ENCODE measurements at regions not wholly inside any gene's neighbourhood (a gene's known extent, or its start where the extent isn't known, plus 50 kb on each side); places are given as distances from the start of the nearest gene placed in this dataset.

DNA sequence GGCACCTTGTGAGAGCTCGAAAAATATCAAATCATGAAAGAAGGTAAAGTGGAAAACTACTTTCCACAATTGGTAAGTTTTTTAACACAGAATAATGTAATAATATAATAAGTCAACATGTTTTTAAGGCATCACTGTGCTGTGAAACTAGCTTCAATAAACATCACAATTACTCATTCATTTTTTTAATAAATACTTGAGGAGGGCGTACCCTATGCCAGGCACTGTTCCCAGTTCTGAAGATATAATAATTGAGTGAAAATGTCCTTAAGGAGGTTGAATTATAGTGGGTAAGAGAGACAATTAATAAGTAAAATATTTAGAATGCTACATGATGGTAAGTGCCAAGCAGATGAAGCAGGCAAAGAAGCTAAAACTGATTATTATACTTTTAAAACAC is 381.4 kb downstream of the ELAVL2 start:
- no peak overlapping the region for H3K4me3 Mint-ChIP-seq (ENCODE audit: unreplicated experiment)
- no peak for DNase-seq (ENCODE audit: low spot score)
- no peak overlapping the region for H3K27ac Mint-ChIP-seq (ENCODE audit: unreplicated experiment)
- no peaks in the 10 kb centered on the region for H3K4me1 Mint-ChIP-seq (ENCODE audit: low read depth)
- H3K9me3 Mint-ChIP-seq (ENCODE audit: low read depth) = peaks cover 8% of the 10 kb centered on the region
- no peaks in the 10 kb centered on the region for H3K36me3 Mint-ChIP-seq (ENCODE audit: low read depth)
- H3K27me3 Mint-ChIP-seq (ENCODE audit: low read depth) = peaks cover 2% of the 10 kb centered on the region
- TF ChIP-seq, protein P1, sequence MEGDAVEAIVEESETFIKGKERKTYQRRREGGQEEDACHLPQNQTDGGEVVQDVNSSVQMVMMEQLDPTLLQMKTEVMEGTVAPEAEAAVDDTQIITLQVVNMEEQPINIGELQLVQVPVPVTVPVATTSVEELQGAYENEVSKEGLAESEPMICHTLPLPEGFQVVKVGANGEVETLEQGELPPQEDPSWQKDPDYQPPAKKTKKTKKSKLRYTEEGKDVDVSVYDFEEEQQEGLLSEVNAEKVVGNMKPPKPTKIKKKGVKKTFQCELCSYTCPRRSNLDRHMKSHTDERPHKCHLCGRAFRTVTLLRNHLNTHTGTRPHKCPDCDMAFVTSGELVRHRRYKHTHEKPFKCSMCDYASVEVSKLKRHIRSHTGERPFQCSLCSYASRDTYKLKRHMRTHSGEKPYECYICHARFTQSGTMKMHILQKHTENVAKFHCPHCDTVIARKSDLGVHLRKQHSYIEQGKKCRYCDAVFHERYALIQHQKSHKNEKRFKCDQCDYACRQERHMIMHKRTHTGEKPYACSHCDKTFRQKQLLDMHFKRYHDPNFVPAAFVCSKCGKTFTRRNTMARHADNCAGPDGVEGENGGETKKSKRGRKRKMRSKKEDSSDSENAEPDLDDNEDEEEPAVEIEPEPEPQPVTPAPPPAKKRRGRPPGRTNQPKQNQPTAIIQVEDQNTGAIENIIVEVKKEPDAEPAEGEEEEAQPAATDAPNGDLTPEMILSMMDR (IDR thresholded peaks at IDR 0.05) = no peak

DNA sequence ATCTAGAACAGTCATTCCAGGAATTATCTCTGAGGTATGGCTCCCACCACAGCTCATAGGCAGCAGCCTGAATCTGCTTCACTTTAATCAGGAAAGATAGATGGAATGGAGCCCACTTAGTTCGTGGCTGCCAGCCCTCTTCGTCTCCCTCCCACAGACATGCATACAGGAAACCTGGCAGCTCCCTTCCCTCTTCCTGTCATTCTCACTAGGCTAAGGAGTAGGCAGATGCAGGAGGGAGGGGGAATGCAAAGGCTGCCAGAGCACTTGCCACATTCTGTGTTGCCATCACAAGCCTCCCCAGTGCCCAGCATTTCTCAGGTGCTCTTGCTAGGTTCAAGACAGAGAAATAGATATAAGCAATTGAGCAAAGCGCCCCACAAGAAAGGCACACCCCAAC is 378.9 kb downstream of the ELAVL2 start:
- H3K4me1 Mint-ChIP-seq (ENCODE audit: low read depth) = no peaks in the 10 kb centered on the region
- no peak for DNase-seq (ENCODE audit: low spot score)
- TF ChIP-seq, protein P1 (IDR thresholded peaks at IDR 0.05) = no peak
- H3K4me3 Mint-ChIP-seq (ENCODE audit: unreplicated experiment) = no peak overlapping the region
- no peaks in the 10 kb centered on the region for H3K36me3 Mint-ChIP-seq (ENCODE audit: low read depth)
- H3K27ac Mint-ChIP-seq (ENCODE audit: unreplicated experiment) = no peak overlapping the region
- H3K9me3 Mint-ChIP-seq (ENCODE audit: low read depth) = no peaks in the 10 kb centered on the region
- peaks cover 2% of the 10 kb centered on the region for H3K27me3 Mint-ChIP-seq (ENCODE audit: low read depth)

DNA sequence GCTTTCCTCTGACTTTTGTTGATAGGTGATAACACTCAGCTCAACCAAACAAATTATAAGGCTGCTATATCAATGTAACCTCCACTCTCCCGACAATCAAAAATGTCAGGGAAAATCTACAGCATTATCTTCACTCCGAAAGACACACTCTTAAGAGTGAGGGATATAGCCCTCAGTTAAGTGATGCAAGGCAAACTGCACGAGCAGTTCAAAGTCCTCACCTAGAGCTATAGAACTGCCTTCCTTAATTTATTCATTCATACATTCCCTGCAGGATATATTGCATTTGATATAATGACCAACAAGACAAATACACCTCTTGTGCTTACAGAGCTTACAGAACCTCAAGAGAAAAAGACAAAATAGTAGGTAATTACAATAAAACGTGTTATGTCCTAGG is 378.1 kb downstream of the ELAVL2 start:
- TF ChIP-seq, protein P1 (IDR thresholded peaks at IDR 0.05) = no peak
- Mint-ChIP-seq H3K27me3 (ENCODE audit: low read depth) (peaks cover 2% of the 10 kb centered on the region), H3K36me3 (ENCODE audit: low read depth) (no peaks in the 10 kb centered on the region), H3K27ac (ENCODE audit: unreplicated experiment) (no peak overlapping the region), H3K9me3 (ENCODE audit: low read depth) (peaks cover 4% of the 10 kb centered on the region), H3K4me3 (ENCODE audit: unreplicated experiment) (no peak overlapping the region), H3K4me1 (ENCODE audit: low read depth) (no peaks in the 10 kb centered on the region)
- DNase-seq (ENCODE audit: low spot score) = no peak

DNA sequence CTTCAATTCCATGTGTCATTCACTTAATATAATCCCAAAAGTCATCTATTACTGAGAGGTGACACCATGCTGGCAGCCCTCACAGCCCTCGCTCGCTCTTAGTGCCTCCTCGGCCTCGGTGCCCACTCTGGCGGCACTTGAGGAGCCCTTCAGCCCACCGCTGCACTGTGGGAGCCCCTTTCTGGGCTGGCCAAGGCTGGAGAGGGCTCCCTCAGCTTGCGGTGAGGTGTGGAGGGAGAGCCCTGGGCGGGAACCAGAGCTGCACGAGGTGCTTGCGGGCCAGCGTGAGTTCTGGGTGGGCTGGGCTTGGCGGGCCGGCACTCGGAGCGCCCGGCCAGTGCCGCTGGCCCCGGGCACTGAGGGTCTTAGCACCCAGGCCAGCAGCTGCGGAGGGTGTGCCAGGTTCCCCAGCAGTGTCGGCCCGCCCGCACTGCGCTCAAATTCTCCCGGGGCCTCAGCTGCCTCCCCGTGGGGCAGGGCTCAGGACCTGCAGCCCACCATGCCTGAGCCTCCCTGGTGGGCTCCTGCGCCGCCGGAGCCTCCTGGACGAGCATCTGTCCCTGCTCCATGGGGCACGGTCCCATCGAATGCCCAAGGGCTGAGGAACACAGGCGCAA is 374.1 kb downstream of the ELAVL2 start:
- H3K4me1 Mint-ChIP-seq (ENCODE audit: low read depth) = no peaks in the 10 kb centered on the region
- DNase-seq (ENCODE audit: low spot score) = no peak
- TF ChIP-seq, protein P1 (IDR thresholded peaks at IDR 0.05) = no peak
- no peak overlapping the region for H3K27ac Mint-ChIP-seq (ENCODE audit: unreplicated experiment)
- no peaks in the 10 kb centered on the region for H3K27me3 Mint-ChIP-seq (ENCODE audit: low read depth)
- no peak overlapping the region for H3K4me3 Mint-ChIP-seq (ENCODE audit: unreplicated experiment)
- peaks cover 8% of the 10 kb centered on the region for H3K9me3 Mint-ChIP-seq (ENCODE audit: low read depth)
- no peaks in the 10 kb centered on the region for H3K36me3 Mint-ChIP-seq (ENCODE audit: low read depth)

DNA sequence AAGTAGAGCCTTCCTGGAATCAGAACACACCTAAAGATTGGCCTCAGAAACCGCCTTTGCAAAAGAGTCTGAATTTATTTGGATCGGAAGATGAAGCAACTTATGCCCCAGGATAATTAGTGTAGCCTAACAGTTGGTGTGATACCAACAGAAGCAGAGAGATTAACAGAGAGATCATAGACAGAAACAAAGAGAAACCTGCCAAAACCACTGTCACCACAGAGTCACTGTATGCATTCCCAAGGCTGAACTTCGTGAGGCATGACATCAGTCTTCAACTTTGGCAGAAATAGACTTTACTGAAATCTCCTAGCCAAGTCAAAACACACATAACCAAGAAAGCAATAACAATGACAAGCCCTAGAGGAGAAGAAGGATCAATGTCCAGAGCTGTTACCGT is 361.8 kb downstream of the ELAVL2 start:
- Mint-ChIP-seq H3K4me1 (ENCODE audit: low read depth) (no peaks in the 10 kb centered on the region), H3K27me3 (ENCODE audit: low read depth) (peaks cover 3% of the 10 kb centered on the region), H3K27ac (ENCODE audit: unreplicated experiment) (no peak overlapping the region), H3K4me3 (ENCODE audit: unreplicated experiment) (no peak overlapping the region), H3K9me3 (ENCODE audit: low read depth) (peaks cover 2% of the 10 kb centered on the region), H3K36me3 (ENCODE audit: low read depth) (no peaks in the 10 kb centered on the region)
- no peak for DNase-seq (ENCODE audit: low spot score)
- TF ChIP-seq, protein P1 (IDR thresholded peaks at IDR 0.05) = no peak
